Ishikawa (cell line): ENCODE measurements at regions not wholly inside any gene's neighbourhood (a gene's known extent, or its start where the extent isn't known, plus 50 kb on each side); places are given as distances from the start of the nearest gene placed in this dataset.

Source experiments
- CEBPB ChIP-seq: IDR thresholded peaks from 2 replicates; pipeline ENCODE4 v1.6.1; 2012
- EP300 ChIP-seq: IDR thresholded peaks from 2 replicates; pipeline ENCODE4 v1.6.1; 2012; ENCODE audit warnings: borderline replicate concordance
- NFIC ChIP-seq: IDR thresholded peaks from 2 replicates; pipeline ENCODE4 v1.6.1; 2012
- TAF1 ChIP-seq: IDR thresholded peaks from 2 replicates; pipeline ENCODE4 v1.6.1; 2012; ENCODE audit warnings: low read depth, mild to moderate bottlenecking
- TCF12 ChIP-seq: IDR thresholded peaks from 2 replicates; pipeline ENCODE4 v1.6.1; 2012; ENCODE audit warnings: low read depth
- TEAD4 ChIP-seq: IDR thresholded peaks from 2 replicates; pipeline ENCODE4 v1.6.1; 2012
- YY1 ChIP-seq: IDR thresholded peaks from 2 replicates; pipeline ENCODE4 v1.6.1; 2012; ENCODE audit warnings: low read depth

DNA sequence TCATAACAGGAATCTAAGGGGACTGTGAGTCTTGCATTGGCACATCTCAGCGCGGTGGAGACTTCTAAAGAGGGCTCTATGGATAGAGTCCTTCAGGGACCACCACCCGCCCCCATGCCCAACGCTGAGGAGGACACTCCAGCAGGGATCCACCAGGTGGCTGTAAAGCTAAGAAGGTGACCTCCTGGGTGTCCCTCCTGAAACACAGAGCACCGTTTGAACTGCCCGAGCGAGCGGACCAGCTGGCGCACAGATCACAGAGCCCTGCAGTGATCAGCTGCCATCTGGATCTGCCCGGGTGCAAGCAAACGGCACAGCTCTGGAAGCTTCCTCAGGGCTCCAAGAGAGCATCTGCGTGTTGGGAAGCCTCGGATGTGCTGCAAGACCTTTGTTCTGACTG, 51.3 kb upstream of the LYST start:
- TF ChIP-seq EP300: no peak
- no peak for TF ChIP-seq TAF1
- TF ChIP-seq TEAD4: no peak
- no peak for TF ChIP-seq TCF12

DNA sequence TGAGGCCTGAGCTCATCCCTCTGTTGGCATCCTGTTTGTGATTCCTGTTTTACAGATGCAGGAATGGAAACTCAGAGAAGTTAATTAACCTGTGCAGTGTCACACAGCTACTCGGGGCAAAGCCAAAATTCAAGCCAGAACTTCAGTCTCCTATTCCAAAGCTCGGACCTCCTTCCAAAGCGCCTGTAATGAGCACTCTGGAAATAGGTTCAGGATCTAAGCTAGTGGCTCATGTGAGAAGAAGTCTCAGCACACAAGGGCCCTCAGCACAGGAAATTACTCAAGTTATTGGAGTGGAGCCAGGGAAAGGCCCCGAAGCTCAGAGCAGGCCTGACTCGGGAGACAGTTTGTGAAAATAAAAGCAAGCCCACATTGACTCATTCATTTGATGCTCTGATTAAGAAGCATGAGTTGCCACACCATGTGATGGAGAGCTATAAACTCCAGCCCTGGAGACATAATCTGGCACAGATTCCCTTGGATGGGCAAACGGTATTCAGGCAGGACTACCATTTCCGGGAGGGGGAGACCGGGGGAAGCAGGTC, 50.6 kb upstream of the LYST start:
- TF ChIP-seq NFIC (peak; percentile 57), CEBPB (peak; percentile 50; the same call in 1 of the 2 replicates), YY1 (no peak)
